Osteocyte (in vitro differentiated cells): ENCODE measurements at regions not wholly inside any gene's neighbourhood (a gene's known extent, or its start where the extent isn't known, plus 50 kb on each side); places are given as distances from the start of the nearest gene placed in this dataset.
"Not testable (repeated sequence)": the region's sequence is repeated elsewhere in the genome, so short reads cannot be mapped to it uniquely, and the experiment has no call there.

Experiments used
- DNase-seq: peaks from one replicate; pipeline ENCODE4 v3.0.0; 2021; ENCODE audit warnings: mixed read lengths; ENCODE audit not compliant: unreplicated experiment; ENCODE audit errors: extremely low spot score
- H3K27ac Mint-ChIP-seq: one replicate; pipeline ENCODE4 v1.8.0; 2021; ENCODE audit warnings: mild to moderate bottlenecking, mixed read lengths; ENCODE audit not compliant: unreplicated experiment
- H3K27me3 Mint-ChIP-seq: one replicate; pipeline ENCODE4 v1.8.0; 2021; ENCODE audit warnings: mixed read lengths; ENCODE audit not compliant: unreplicated experiment
- H3K36me3 Mint-ChIP-seq: one replicate; pipeline ENCODE4 v1.8.0; 2021; ENCODE audit warnings: mixed read lengths; ENCODE audit not compliant: unreplicated experiment
- H3K4me1 Mint-ChIP-seq: one replicate; pipeline ENCODE4 v1.8.0; 2021; ENCODE audit warnings: mixed read lengths; ENCODE audit not compliant: unreplicated experiment
- H3K4me3 Mint-ChIP-seq: one replicate; pipeline ENCODE4 v1.8.0; 2021; ENCODE audit warnings: mild to moderate bottlenecking, moderate library complexity, mixed read lengths; ENCODE audit not compliant: unreplicated experiment
- H3K9me3 Mint-ChIP-seq: one replicate; pipeline ENCODE4 v1.8.0; 2021; ENCODE audit warnings: mixed read lengths; ENCODE audit not compliant: unreplicated experiment
- TF ChIP-seq, protein P1 (sequence below): fragments of 200-600 bp; sonication (generic); IDR thresholded peaks from 2 replicates; pipeline ENCODE4 v1.5.0; 2021; ENCODE audit warnings: antibody characterized with exemption, mild to moderate bottlenecking, moderate library complexity

DNA sequence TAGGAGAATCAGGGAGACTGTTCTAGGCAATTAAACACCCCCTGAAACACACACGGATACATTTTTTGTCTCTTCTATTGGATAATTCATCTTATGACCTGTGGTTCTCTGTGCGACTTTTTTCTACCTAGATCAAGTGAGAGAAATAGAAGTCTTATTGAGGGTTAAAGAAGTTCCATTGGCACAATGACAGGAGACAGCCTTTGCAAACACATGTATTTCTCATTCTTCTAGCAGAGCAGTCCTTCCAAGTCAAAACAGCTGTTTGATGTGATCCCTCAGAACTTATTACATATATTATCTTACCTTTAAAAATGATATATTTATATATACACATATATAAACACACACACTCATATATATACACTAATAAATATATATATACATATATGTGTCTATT is 496.7 kb downstream of the SLC6A15 start:
- Mint-ChIP-seq H3K4me3 (no peak overlapping the region), H3K27ac (no peak overlapping the region), H3K36me3 (no peaks in the 10 kb centered on the region), H3K9me3 (no peaks in the 10 kb centered on the region), H3K27me3 (peaks cover 3% of the 10 kb centered on the region), H3K4me1 (peaks cover 30% of the 10 kb centered on the region)
- DNase-seq = no peak
- TF ChIP-seq, protein P1, sequence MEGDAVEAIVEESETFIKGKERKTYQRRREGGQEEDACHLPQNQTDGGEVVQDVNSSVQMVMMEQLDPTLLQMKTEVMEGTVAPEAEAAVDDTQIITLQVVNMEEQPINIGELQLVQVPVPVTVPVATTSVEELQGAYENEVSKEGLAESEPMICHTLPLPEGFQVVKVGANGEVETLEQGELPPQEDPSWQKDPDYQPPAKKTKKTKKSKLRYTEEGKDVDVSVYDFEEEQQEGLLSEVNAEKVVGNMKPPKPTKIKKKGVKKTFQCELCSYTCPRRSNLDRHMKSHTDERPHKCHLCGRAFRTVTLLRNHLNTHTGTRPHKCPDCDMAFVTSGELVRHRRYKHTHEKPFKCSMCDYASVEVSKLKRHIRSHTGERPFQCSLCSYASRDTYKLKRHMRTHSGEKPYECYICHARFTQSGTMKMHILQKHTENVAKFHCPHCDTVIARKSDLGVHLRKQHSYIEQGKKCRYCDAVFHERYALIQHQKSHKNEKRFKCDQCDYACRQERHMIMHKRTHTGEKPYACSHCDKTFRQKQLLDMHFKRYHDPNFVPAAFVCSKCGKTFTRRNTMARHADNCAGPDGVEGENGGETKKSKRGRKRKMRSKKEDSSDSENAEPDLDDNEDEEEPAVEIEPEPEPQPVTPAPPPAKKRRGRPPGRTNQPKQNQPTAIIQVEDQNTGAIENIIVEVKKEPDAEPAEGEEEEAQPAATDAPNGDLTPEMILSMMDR = no peak

DNA sequence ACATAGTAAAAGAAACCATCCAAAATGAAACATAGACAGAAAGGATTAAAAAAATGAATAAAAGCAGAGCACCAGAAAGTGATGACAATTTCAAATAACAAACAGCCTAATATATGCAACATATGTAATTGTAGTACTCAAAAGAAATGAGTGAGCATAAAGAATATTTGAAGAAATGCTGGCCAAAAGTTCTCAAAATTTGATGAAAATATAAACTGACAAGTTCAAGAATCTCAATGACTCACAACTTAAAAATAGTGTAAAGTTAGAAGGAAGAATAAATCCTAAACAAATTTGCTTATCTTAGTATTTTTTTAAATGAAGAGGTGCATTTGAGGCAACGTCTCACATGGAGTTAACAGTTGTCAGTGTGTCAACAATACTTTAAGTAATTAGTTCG is 498.9 kb downstream of the SLC6A15 start:
- peaks cover 3% of the 10 kb centered on the region for H3K27me3 Mint-ChIP-seq
- no peak for DNase-seq
- H3K27ac Mint-ChIP-seq = no peak overlapping the region
- no peaks in the 10 kb centered on the region for H3K36me3 Mint-ChIP-seq
- H3K4me1 Mint-ChIP-seq = peaks cover 39% of the 10 kb centered on the region
- no peaks in the 10 kb centered on the region for H3K9me3 Mint-ChIP-seq
- TF ChIP-seq, protein P1 = no peak
- no peak overlapping the region for H3K4me3 Mint-ChIP-seq

DNA sequence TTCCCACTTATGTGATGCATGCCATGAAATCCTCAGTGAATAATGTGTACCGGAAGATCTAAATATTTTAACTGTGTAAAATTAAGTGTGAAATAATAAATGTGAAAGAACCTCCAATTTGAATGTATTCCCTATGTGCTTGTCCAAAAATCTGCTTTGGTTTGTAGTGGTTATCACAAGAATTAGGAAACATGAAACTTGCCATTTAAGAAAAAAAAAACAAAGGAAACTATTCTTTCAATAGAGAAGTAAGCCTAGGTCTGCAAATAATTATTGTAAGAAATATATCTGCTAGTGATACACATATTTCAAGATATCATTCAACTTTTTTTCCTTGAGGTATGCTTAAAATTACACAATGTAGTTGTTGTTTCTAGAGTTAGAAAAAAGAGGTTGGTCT is 500.4 kb downstream of the SLC6A15 start:
- H3K36me3 Mint-ChIP-seq = no peaks in the 10 kb centered on the region
- no peaks in the 10 kb centered on the region for H3K9me3 Mint-ChIP-seq
- no peak for DNase-seq
- H3K27ac Mint-ChIP-seq = peak overlapping the region; percentile 45
- TF ChIP-seq, protein P1 = no peak
- no peak overlapping the region for H3K4me3 Mint-ChIP-seq
- H3K4me1 Mint-ChIP-seq = peaks cover 39% of the 10 kb centered on the region
- H3K27me3 Mint-ChIP-seq = no peaks in the 10 kb centered on the region

DNA sequence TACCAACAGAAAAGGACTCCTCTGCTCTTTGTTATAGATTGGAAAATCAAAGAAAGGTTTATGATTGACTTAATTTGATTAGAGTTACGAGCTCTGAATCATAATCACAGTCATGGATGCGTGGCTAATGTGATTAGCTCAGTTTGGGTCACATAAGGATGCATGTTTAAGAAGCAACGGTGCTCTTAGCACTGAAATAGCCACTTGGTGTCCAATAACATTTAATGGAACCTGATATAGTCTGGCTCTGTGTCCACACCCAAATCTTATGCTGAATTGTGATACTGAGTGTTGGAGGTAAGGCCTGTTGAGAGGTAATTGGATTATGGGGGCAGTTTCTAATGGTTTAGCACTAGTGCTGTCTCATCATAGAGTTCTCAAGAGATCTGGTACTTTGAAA is 501.6 kb downstream of the SLC6A15 start:
- no peaks in the 10 kb centered on the region for H3K36me3 Mint-ChIP-seq
- no peak overlapping the region for H3K27ac Mint-ChIP-seq
- H3K4me3 Mint-ChIP-seq = no peak overlapping the region
- TF ChIP-seq, protein P1 = no peak
- DNase-seq = no peak
- peaks cover 34% of the 10 kb centered on the region for H3K4me1 Mint-ChIP-seq
- no peaks in the 10 kb centered on the region for H3K27me3 Mint-ChIP-seq
- H3K9me3 Mint-ChIP-seq = peaks cover 2% of the 10 kb centered on the region

DNA sequence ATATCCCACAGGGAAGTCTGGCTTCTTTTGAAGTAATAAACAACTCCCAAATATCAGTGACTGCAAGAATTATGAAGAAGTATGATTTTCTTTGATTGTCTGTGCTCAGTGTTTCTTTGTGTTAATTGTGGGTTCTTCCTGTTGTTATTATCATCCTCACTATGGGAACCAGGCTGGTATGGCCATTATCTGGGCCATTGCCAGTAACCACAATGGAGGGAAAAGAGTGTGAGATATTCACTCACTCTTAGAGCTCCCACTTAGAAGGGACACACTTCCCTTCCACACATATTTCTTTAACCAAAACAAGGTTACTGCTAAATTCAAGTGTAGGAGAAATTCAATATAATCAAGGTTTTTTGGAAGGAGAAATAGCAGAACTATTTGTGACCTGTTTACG is 503.7 kb downstream of the SLC6A15 start:
- Mint-ChIP-seq H3K36me3 (no peaks in the 10 kb centered on the region), H3K9me3 (peaks cover 6% of the 10 kb centered on the region), H3K27ac (no peak overlapping the region), H3K4me3 (no peak overlapping the region), H3K4me1 (peaks cover 29% of the 10 kb centered on the region), H3K27me3 (no peaks in the 10 kb centered on the region)
- no peak for DNase-seq
- TF ChIP-seq, protein P1 = no peak

DNA sequence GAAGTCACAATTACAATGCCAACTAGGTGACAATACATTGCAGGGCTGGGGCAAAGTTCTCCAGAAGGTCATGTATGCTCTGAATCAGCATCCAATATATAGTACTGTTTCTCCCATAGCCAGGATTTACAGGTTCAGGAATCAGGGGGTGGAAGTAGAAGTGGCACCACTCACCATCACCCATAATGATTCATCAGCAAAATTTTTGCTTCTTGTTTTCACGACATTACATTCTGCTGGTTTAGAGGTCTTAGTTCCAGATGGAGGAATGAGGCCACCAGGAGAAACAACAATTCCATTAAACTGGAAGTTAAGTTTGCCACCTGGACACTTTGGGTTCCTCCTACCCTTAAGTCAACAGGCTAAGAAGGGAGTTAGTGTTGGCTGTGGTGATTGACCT is 505.9 kb downstream of the SLC6A15 start:
- not testable (repeated sequence) for H3K4me3 Mint-ChIP-seq, H3K9me3 Mint-ChIP-seq, H3K27me3 Mint-ChIP-seq, H3K27ac Mint-ChIP-seq, H3K36me3 Mint-ChIP-seq, DNase-seq
- H3K4me1 Mint-ChIP-seq = peaks cover 14% of the 10 kb centered on the region
